ENCODE measurements at regions not wholly inside any gene's neighbourhood (a gene's known extent, or its start where the extent isn't known, plus 50 kb on each side); places are given as distances from the start of the nearest gene placed in this dataset.

- Mint-ChIP-seq H3K36me3 (ENCODE audit: low read depth) (no peaks in the 10 kb centered on the region), H3K27me3 (ENCODE audit: low read depth) (no peaks in the 10 kb centered on the region), H3K9me3 (peaks cover 3% of the 10 kb centered on the region), H3K27ac (no peak overlapping the region), H3K4me3 (no peak overlapping the region), H3K4me1 (peaks cover 12% of the 10 kb centered on the region)
- no peak for TF ChIP-seq CTCF (IDR thresholded peaks at IDR 0.05; ENCODE audit: unreplicated experiment in 3 of 3)
Observed at GRCh38 chrX:13493659-13494058, 75.7 kb upstream of the EGFL6 start.

GRCh38 chrX:13492286-13492685 lies 77.1 kb upstream of the EGFL6 start:
- Mint-ChIP-seq H3K9me3 (no peaks in the 10 kb centered on the region), H3K27me3 (ENCODE audit: low read depth) (no peaks in the 10 kb centered on the region)

GRCh38 chrX:13491061-13491460 lies 78.3 kb upstream of the EGFL6 start:
- H3K36me3 Mint-ChIP-seq (ENCODE audit: low read depth), result no peaks in the 10 kb centered on the region
- no peak overlapping the region for H3K27ac Mint-ChIP-seq
- H3K4me1 Mint-ChIP-seq, result peaks cover 37% of the 10 kb centered on the region
- no peaks in the 10 kb centered on the region for H3K9me3 Mint-ChIP-seq
- H3K4me3 Mint-ChIP-seq, result no peak overlapping the region
- no peaks in the 10 kb centered on the region for H3K27me3 Mint-ChIP-seq (ENCODE audit: low read depth)
- TF ChIP-seq CTCF (IDR thresholded peaks at IDR 0.05; ENCODE audit: unreplicated experiment in 3 of 3), result no peak

More at GRCh38 chrX:13492286-13492685, 77.1 kb upstream of the EGFL6 start:
- H3K36me3 Mint-ChIP-seq (ENCODE audit: low read depth), result no peaks in the 10 kb centered on the region
- TF ChIP-seq CTCF (IDR thresholded peaks at IDR 0.05; ENCODE audit: unreplicated experiment in 3 of 3), result no peak
- H3K27ac Mint-ChIP-seq, result no peak overlapping the region
- H3K4me3 Mint-ChIP-seq, result no peak overlapping the region
- peaks cover 25% of the 10 kb centered on the region for H3K4me1 Mint-ChIP-seq

- H3K4me3 Mint-ChIP-seq, result no peak overlapping the region
- H3K36me3 Mint-ChIP-seq (ENCODE audit: low read depth), result no peaks in the 10 kb centered on the region
- peak overlapping the region in 2 of 3 experiments; percentile 24 to 96 for H3K27ac Mint-ChIP-seq
- peaks cover 43% of the 10 kb centered on the region for H3K4me1 Mint-ChIP-seq
- no peaks in the 10 kb centered on the region for H3K9me3 Mint-ChIP-seq
- no peaks in the 10 kb centered on the region for H3K27me3 Mint-ChIP-seq (ENCODE audit: low read depth)
- no peak for TF ChIP-seq CTCF (IDR thresholded peaks at IDR 0.05; ENCODE audit: unreplicated experiment in 3 of 3)
Observed at GRCh38 chrX:13489454-13489853, 79.9 kb upstream of the EGFL6 start.

GRCh38 chrX:13487731-13488505 lies 81.5 kb upstream of the EGFL6 start:
- H3K27me3 Mint-ChIP-seq (ENCODE audit: low read depth), result no peaks in the 10 kb centered on the region
- peak; percentile 62 to 66 (median 64) for TF ChIP-seq CTCF (IDR thresholded peaks at IDR 0.05; ENCODE audit: unreplicated experiment in 3 of 3)
- peak overlapping the region; percentile 96 to 99 (median 98) for H3K27ac Mint-ChIP-seq
- no peak overlapping the region for H3K4me3 Mint-ChIP-seq
- peaks cover 5% of the 10 kb centered on the region for H3K9me3 Mint-ChIP-seq
- peaks cover 43% of the 10 kb centered on the region for H3K4me1 Mint-ChIP-seq
- H3K36me3 Mint-ChIP-seq (ENCODE audit: low read depth), result no peaks in the 10 kb centered on the region

GRCh38 chrX:13485167-13485566 lies 84.2 kb upstream of the EGFL6 start:
- Mint-ChIP-seq H3K9me3 (peaks cover 16% of the 10 kb centered on the region), H3K27me3 (ENCODE audit: low read depth) (no peaks in the 10 kb centered on the region), H3K4me3 (no peak overlapping the region), H3K27ac (peak overlapping the region in 1 of 3 experiments; percentile 79), H3K36me3 (ENCODE audit: low read depth) (no peaks in the 10 kb centered on the region), H3K4me1 (peaks cover 43% of the 10 kb centered on the region)
- TF ChIP-seq CTCF (IDR thresholded peaks at IDR 0.05; ENCODE audit: unreplicated experiment in 3 of 3), result no peak

Measured in nephron (organoid).